GM19239 (cell line): ENCODE measurements at regions not wholly inside any gene's neighbourhood (a gene's known extent, or its start where the extent isn't known, plus 50 kb on each side); places are given as distances from the start of the nearest gene placed in this dataset.

Source experiments
- DNase-seq: peaks from one replicate; pipeline ENCODE4 v3.0.0; 2011; ENCODE audit warnings: low spot score; ENCODE audit not compliant: insufficient read length
- FAIRE-seq: peaks from 2 replicates; lab custom pipeline; 2011; peaks lifted over from hg19 to GRCh38; lab: Jason Lieb, UNC

DNA sequence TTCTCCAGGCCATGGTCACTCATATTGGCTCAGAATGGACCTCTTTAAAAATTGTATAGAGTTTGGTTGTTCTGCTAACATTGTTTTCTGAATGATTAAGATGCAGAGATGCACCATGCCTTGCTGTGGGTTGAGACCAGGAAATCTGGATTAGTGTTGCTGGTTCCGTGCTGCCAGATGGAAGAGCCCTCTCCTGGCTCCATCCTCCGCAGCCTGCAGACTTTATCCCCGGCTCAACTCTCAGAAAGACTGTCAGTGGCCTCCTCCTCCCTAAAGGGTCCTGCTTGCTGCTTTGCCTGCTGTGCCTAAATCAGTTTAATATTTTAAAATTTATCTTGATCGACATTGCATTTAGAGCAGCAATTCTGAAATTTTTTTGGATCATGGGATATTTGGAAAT lies 196.7 kb downstream of the TENT4A start:
- no peak for FAIRE-seq
- no peak for DNase-seq

DNA sequence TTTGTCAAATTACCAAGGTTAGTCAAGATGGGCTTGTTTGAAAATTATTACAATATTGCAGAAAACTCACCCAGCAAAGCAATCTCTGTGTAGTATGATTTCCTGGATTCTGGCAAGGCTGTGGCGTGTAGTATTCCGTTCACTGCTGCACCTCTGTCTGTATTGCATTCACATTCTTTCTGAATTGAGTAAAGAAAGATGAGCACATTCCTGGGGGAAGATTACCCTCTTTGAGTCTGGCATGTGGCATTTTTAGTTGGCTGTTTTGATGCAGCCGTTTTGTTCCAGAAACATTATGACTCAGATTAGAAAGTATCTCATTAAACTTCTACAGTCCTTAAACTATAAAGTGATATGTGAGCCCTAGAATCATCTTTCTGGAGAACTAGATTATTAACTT lies 197.7 kb downstream of the TENT4A start:
- no peak for FAIRE-seq
- no peak for DNase-seq

DNA sequence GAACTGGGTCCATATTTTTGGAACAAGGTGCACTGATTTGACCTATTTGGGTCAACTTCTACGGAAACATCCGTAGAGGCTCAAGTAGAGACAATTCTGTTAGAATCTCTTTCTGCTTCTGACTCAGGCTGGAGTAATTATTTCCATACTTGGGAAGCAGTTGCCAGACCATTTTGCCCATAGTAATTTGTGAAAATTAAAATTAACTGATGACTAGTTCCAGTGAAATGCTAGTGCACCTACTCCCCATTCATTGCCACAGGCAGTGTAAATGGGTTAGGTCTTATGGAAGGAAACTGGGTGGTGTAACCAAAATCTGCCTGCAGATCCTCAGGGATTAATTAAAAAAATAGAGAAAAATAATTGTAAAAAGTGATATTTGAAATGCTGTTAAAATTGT lies 201.1 kb downstream of the TENT4A start:
- FAIRE-seq (no peak), DNase-seq (no peak)

DNA sequence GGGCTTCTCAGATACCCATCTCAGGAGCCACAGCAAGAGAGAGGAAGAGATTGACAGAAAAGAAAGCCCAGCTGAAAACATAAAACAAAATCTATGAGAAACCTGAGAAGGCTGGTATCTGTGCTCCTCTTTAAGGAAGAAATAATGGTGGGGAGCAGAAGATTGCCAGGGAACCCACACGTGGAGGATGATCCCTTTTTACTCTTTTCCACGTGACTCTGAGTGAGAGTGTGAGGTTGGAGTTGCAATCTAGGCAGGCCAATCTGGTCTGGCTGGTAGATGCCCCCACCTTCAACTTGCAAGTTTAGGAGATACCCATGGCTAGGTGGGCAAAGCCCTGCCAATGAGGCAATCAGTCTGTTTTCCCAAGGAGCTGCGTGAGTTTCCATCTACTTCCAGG lies 202.3 kb downstream of the TENT4A start:
- FAIRE-seq (no peak), DNase-seq (no peak)

DNA sequence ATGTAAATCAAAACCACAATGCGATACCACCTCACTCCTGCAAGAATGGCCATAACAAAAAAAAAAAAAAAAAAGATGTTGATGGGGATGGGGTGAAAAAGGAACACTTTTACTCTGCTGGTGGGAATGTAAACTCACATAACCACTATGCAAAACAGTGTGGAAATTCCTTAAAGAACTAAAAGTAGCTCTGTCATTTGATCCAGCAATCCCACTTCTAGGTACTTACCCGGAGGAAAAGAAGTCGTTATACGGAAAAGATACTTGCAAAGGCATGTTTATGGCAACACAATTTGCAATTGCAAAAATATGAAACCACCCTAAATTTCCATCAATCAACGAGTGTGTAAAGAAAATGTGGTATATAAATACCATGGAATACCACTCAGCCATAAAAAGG lies 205.0 kb downstream of the TENT4A start:
- DNase-seq (no peak), FAIRE-seq (no peak)

DNA sequence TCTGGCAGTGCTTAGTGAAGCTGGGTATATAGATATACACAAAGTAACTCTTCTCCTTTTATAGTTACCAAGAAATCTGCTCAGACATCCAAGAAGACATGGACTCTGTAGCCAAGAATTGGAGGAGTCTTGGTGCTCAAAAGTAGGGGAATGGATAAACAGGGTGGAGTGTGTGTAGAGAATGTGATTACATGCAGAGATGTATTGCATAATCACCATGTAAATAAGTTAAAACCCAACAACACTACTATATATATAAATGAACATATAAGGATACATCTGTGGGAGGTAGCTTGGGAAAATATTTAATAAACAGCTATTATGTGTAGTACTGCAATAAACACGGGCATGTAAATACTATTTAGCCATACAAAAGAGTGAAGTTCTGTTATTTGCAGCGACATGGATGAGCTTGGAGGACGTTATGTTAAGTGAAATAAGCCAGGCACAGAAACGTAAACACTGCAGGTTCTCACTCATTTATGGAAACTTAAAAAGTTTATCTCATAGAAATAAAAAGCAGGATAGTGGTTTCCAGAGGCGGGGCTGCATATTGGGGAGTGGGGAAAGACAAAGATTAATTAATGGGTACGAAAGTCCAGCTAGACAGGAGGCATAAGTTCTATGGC lies 207.5 kb downstream of the TENT4A start:
- DNase-seq = no peak
- FAIRE-seq = no peak

DNA sequence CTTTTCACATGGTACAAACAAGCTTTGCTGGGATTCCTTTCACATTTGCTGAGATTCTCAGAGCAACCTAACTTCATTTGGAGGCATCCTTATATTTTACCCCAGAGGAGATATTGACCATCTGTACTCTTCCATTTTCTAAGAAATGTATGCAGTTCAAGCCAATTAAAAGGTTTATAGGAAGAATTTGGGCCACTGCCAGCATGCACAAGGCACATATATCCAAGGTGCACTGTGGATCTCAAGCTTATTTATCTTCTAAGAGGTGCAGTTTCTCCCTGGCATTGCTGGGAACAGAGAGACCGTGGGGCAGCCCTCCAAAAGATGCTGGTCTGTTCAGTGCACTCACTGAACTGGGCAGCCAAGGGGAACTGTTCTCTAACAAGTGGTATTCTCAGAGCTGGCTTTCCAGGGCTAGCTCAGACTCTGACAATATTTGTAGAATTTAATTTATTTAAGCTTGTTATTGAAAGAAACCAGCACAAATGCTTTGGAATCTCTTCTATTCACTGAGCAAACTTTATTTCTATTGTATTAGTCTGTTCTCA lies 213.3 kb downstream of the TENT4A start:
- DNase-seq (no peak), FAIRE-seq (no peak)

DNA sequence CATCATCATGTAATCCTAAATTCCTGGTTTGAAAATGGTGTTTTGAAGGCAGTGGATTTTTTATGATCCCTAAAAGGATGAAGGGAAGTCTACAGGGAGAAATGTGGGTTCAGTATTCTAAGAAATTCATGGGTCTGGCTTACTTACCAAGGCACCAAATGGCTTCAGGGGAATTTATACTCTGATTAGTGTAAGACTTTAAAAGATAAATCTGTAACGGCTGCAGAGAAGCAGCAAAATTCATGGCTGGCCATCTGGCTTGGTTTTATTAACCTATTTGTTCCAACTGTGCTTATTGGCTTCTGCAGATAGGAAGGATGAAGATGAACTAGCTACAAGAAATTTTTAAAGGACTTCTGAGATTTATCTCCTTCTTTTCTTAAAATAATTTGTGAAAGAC lies 222.8 kb downstream of the TENT4A start:
- no peak for DNase-seq
- FAIRE-seq = no peak

DNA sequence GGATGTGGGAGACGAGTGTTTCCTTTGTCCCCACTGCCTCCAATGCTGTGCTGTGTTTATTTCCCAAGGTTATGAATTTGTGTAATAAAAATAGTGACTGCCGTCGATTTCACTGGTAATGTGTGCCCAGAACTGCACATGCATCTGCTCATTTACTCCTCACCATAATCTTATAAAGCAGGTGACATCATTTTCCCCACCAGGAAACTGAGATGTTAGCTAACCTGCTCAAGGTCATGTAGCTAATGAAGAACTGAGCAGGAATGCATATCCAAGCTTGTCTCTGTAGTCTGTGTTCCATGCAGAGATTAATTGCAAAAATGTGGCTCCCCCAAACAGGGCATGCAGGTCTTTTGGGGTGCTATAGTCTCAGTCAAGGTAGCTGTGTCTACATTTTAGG lies 224.4 kb downstream of the TENT4A start:
- DNase-seq (no peak), FAIRE-seq (no peak)

DNA sequence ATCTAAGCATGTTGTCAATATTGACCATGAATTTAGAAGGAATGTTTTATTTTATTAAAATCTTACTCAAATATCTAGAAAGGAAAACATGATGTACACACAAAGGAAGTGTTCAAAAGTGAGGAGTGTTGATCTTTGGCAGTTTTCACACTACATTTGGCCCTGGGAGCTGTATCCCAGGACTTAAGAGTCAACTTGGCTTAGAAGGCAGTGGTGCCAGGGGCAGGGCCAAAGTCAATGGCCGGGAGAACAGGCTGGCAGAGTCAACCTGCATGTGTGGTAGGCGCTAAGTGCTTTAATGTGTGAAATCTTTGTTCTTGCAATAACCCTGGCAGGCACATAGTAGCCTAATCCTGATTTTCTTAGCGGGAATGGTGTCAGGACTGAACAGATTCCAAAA lies 228.4 kb downstream of the TENT4A start:
- DNase-seq = no peak
- FAIRE-seq = no peak

DNA sequence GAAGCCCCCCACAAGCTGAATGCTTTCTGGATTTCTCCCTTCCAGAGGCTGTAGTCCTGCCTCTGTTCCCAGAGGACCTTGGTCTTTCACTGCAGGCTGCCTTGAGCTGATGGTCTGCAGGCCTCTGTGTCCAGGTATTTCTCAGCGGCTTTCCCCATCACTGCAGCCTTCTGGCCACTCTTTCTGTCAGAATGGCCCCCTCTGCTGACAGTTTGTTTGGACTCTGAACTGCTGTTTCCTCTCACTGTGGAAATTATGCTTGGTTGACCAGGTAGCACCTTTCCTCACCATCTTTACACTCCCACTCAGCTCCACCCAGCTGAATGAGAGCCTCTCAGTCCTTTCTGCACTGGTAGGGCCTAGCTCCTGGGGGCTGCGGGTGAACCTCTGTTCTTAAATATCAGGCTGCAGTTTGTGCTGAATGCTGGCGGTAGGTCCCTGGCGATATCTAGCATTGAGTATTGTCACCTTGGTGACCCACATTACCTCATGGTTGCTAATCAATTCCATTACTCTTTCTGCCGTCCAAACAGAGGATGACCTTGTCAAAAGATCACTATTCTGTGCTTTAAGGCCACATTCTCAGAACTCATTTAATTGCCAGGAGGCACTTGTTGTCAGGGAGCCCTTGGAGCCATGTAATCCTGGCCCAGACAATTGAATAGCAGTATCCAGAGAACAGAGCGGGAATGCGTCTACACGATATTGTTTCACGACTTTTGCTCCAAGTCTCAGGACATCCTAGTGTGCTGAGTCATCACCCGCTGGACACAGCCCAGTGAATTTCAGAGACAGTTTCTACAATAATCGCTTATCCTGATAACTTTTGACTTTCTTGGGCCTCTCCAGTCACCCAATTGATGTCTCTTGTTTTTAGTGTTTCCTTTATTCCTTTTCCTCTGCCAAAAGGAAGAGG lies 230.2 kb downstream of the TENT4A start:
- no peak for DNase-seq
- no peak for FAIRE-seq

DNA sequence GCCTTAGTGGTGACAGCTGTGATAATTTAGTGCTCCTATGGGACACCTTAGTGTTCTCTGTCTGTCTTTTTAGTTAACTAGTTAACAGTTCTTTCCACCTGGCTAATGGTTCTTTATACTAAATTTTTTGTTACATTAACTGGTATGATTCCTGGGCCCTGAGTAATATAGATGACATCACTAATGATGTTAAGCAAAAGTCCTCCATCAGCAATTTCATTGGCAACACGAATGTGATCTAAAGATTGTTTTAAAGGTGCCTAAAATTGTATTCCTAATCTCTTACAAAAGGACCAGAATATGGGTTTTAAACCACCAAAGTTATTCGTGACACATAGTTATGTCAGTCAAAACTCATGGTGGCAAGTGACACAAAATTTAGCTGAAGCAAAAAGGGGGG lies 235.3 kb downstream of the TENT4A start:
- FAIRE-seq = no peak
- DNase-seq = no peak

DNA sequence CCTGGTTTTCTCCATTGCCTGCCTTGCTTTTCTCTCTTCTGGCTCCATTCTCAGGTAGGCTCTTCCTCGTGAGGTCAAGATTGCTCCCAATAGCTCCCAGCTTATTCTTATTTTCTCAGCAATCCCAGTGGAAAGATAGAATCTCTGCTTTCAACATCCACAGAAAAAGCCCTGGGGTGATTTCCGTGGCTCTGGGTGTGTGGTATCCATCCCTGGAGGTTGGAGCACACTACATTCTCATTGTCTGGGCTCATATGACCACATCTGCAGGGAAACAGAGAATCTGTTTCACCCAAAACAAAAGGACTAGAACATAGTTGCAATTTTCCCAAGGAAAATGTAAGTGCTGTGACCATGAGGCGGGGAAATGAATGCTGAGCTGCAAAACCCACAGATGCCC lies 236.0 kb downstream of the TENT4A start:
- DNase-seq = no peak
- FAIRE-seq = no peak

DNA sequence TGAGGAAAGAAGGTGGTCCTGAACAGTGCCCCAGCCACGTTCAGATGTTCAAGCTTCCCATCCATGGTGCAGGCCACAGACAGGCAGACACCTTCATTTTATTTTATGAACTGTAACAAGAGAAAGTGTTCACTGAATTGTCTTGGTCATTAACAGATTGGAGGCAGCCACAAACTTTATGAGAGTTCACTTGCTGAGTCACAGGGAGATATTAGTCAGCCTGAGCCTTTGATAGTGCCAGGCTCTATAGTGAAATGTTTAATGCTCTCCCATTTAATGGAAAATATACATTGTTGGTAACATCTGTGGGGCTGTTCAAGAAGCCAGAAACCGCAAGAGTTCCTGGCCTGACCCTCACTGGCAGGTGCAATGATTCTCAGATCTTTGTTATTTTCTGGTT lies 237.0 kb downstream of the TENT4A start:
- no peak for FAIRE-seq
- DNase-seq = no peak

DNA sequence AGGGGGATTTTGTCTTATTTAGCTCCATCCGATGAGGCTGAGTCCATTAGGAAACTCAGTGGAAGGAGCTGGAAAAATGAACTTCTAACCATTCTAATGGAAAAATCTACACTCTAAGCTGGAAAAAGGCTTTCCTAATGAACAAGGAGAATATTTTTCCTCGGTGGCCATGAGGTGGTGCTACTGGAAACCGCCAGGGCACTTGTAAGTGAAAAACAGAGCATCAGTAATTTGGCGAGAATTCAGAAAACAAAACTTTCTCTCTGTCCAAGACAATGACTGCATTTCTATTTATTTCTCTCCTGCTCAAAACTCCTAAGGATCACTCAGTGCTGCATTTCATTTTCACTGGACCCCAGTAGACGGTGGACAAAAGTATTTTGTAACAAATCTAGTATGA lies 237.6 kb downstream of the TENT4A start:
- FAIRE-seq (no peak), DNase-seq (no peak)

DNA sequence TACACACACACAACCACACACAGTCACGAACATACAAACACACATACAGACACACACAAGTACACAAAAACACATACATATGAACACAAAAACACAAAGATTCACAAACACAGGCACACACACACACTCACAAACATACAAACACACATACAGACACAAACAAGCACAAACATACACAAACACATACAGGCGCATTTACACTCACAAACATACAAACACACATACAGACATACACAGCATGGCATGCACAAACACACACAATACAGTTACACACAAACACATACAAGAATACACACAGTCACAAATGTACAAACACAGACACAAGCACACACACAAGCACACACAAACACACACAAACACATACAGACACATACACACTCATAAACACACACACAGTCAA lies 247.9 kb downstream of the TENT4A start:
- FAIRE-seq = no peak

DNA sequence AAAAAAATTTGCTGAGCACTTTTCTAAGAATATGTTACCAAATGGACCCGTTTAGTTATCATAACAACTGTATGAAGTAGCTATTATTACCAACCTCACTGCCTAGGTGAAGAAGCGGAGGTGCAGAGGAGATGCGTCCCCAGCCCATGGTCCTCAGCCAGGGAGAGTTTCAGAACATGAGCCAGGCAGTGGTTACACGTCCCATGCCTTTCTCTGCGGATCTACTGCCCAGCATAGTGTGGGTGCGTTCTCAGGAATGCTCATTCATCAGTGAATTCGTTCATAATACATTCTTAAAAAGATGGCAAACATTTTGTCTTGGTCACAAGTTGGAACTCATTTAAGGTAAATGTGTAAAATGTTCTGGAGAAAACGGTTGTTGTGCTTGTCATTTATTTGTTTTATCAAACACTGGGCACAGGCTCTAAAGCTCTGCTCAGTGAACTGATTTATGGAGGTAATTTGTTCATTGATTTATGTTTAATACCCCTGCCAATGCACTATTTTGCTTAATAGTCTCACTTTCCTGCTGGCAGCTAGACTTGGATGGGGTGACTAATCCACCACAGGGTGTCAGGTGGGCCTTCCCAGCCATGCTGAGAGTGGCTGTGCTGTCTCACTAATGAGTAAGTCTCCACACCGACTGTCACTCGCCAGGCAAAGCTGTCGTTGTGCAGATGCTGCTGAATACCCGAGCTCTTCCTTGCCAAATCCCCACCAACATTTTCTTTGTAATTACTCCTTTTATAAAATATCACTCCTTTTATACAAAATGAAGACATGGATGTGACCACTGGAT lies 248.8 kb downstream of the TENT4A start:
- no peak for DNase-seq
- no peak for FAIRE-seq

More for the DNA sequence above, 247.9 kb downstream of the TENT4A start:
- DNase-seq = no peak

DNA sequence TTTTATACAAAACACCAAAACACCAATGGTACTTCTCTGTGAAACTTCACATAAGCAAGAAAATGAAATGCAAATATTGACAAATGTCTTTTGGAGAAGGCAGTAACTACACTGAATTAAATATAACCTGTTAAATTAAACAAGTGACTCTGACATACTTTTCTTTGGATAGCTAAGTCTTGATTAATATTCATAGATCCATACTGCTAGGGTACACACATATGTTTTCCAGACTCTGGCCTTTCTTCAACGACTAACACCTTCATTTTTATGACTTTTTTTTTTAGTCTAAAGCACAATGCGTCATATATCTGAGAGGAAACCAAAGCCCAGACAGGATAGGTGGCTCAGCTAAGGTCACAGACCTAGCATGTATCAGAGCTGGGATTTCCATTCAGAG lies 263.7 kb downstream of the TENT4A start:
- no peak for DNase-seq
- no peak for FAIRE-seq

DNA sequence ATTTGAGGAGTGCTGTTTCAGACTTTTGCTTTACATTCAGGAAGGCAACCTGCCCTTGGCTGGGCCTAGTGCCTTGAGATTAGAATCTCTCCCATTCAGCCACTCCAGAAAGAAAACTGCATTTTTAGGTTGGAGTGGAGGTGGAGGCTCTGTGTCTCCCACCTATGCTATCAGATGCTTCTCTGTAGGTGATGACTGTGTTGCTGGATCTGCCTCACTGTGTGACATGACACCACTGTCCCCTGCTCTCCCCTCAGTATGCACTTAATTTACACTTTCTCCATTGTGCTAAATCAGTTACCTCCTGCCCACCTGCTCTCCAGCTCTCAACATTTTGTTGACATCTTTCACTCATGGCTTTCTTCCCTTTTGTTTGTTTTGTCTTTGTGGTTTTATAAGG lies 265.8 kb downstream of the TENT4A start:
- DNase-seq = no peak
- no peak for FAIRE-seq

DNA sequence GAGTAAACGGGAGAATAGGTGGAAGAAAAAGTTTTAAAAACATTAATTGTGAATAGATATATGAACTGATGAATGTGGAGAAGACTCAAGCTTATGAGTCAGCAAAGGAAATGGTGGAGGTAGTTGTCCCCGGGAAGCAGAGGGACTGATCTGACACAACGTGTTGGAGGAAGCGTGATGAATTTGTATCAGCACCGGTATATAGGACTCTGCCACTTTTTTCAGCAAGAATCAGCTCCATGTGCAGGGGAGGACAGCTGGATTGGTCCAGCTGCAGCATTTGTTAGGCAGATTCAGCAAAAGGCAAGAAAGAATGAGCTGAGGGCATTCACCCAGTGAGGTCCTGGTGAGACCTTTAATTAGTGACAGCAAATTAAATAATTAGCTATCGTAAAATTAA lies 276.0 kb downstream of the TENT4A start:
- FAIRE-seq (no peak), DNase-seq (no peak)

DNA sequence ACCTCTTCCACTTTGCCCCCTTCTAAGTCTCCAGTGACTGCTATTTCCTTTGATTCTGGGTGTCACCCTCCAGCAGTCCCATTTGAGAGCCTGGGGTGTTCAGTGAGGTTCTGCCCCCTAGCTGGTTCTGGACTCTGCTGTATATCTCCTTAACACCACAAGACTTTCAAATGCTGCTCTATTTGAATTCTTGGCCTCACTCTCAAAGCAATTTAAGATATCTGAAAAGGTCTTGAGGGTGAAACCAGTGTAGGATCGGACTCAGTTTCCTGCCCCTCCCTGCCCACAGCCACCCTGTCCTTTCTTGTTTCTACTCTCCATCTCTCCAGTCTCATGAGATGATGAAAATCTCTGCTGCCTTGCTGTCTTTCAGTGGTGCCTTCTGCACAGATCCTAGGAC lies 280.9 kb downstream of the TENT4A start:
- DNase-seq (no peak), FAIRE-seq (no peak)
